GM12878 (cell line): ENCODE measurements at regions not wholly inside any gene's neighbourhood (a gene's known extent, or its start where the extent isn't known, plus 50 kb on each side); places are given as distances from the start of the nearest gene placed in this dataset.

Experiments used
- ATAC-seq: fragments of 200-7000 bp; cut with Tn5 transposase; 3 replicates; pipeline ENCODE4 v1.9.1; 2020; ENCODE audit warnings: mild to moderate bottlenecking, moderate library complexity
- BruUV-seq: library from RNA; stranded (reverse); fragments of 400-500 nt; replicated peaks from 2 replicates; lab custom pipeline; 2021; lab: Mats Ljungman, UMichigan
- CTCF ChIA-PET: fragments of 300-600 bp; sonication (Branson Sonifier 250); formaldehyde crosslinking; extraction: SDS; loops from one replicate; lab custom pipeline; 2021; ENCODE audit warnings: inconsistent platforms; lab: Yijun Ruan, JAX
- POLR2A ChIA-PET: fragments of 350-600 bp; formaldehyde crosslinking; extraction: SDS; loops from one replicate; lab custom pipeline; 2021; ENCODE audit warnings: inconsistent platforms; lab: Charles Lee
- RAD21 ChIA-PET: fragments of 300-600 bp; sonication (Branson Sonifier 250); formaldehyde crosslinking; loops from one replicate; lab custom pipeline; 2023; ENCODE audit warnings: antibody characterized with exemption; ENCODE audit not compliant: unreplicated experiment; lab: Charles Lee
- SMC1A ChIA-PET: fragments of 300-600 bp; sonication (Branson Sonifier 250); formaldehyde crosslinking; loops from one replicate; lab custom pipeline; 2023; ENCODE audit not compliant: unreplicated experiment, uncharacterized antibody; lab: Charles Lee
- DNase-seq: peaks from one replicate; pipeline ENCODE4 v3.0.0-alpha.2; 2011; ENCODE audit warnings: low read depth, low spot score
- FAIRE-seq: peaks from 3 replicates; lab custom pipeline; 2011; peaks lifted over from hg19 to GRCh38; lab: Jason Lieb, UNC
- H2AFZ ChIP-seq: 2 replicates; pipeline ENCODE4 v1.6.0; 2011; ENCODE audit warnings: low read depth, low read length, control low read depth; ENCODE audit not compliant: control insufficient read depth
- H3K27ac ChIP-seq: 2 replicates; pipeline ENCODE4 v1.5.1; 2011; ENCODE audit warnings: control low read depth; ENCODE audit not compliant: control insufficient read depth, insufficient read depth
- H3K27me3 ChIP-seq, 2 experiments: replicated peaks in 1 of 2; 2 replicates each; pipeline versions ENCODE4 v1.6.0 to v1.6.1; 2011; ENCODE audit warnings: low read length in 1 of 2; ENCODE audit not compliant: control insufficient read depth in 2 of 2, insufficient read depth in 2 of 2
- H3K36me3 ChIP-seq, 2 experiments: 2 replicates each; pipeline ENCODE4 v1.5.1; 2011; ENCODE audit warnings: low read length in 1 of 2; ENCODE audit not compliant: control insufficient read depth in 2 of 2, insufficient read depth in 2 of 2
- H3K4me1 ChIP-seq: 2 replicates; pipeline ENCODE4 v1.6.1; 2011; ENCODE audit warnings: mild to moderate bottlenecking, low read length, moderate library complexity, mixed read lengths; ENCODE audit not compliant: control insufficient read depth, insufficient read depth
- H3K4me2 ChIP-seq: 2 replicates; pipeline ENCODE4 v1.6.0; 2011; ENCODE audit warnings: control low read depth; ENCODE audit not compliant: control insufficient read depth, insufficient read depth
- H3K4me3 ChIP-seq: fragments of 200-600 bp; sonication (generic); 2 replicates; pipeline ENCODE4 v1.5.1; 2016
- H3K79me2 ChIP-seq: 2 replicates; pipeline ENCODE4 v1.6.0; 2011; ENCODE audit warnings: low read length; ENCODE audit not compliant: control insufficient read depth, insufficient read depth
- H3K9ac ChIP-seq: 2 replicates; pipeline ENCODE4 v1.8.0; 2011; ENCODE audit warnings: low read length, control low read depth, mixed read lengths; ENCODE audit not compliant: control insufficient read depth, insufficient read depth
- H3K9me3 ChIP-seq: replicated peaks from 3 replicates; pipeline ENCODE4 v1.5.1; 2011; ENCODE audit warnings: mild to moderate bottlenecking, low read length; ENCODE audit not compliant: control insufficient read depth, insufficient read depth
- H4K20me1 ChIP-seq: 2 replicates; pipeline ENCODE4 v1.6.0; 2011; ENCODE audit not compliant: control insufficient read depth, insufficient read depth
- CEBPB ChIP-seq, 2 experiments: fragments of 150-350 bp in 1 of 2; IDR thresholded peaks; 2 replicates each; pipeline ENCODE4 v1.6.1; 2012 to 2014; ENCODE audit warnings: low read depth in 2 of 2, low read length in 2 of 2, borderline replicate concordance in 1 of 2, inconsistent platforms in 1 of 2
- EED ChIP-seq: sonication (generic); IDR thresholded peaks from 2 replicates; pipeline ENCODE4 v1.6.1; 2016; ENCODE audit warnings: antibody characterized with exemption, low read depth
- FOXK2 ChIP-seq: fragments of 450-650 bp; IDR thresholded peaks from 2 replicates; pipeline ENCODE4 v1.6.1; 2017; ENCODE audit warnings: mild to moderate bottlenecking, moderate library complexity
- JUNB ChIP-seq: IDR thresholded peaks from 2 replicates; pipeline ENCODE4 v1.6.1; 2016; ENCODE audit warnings: antibody characterized with exemption, mild to moderate bottlenecking
- KLF5 ChIP-seq: fragments of 450-650 bp; IDR thresholded peaks from 2 replicates; pipeline ENCODE4 v1.6.1; 2014; ENCODE audit warnings: mild to moderate bottlenecking; ENCODE audit not compliant: partially characterized antibody
- MTA3 ChIP-seq: IDR thresholded peaks from 2 replicates; pipeline ENCODE4 v1.6.1; 2012; ENCODE audit warnings: low read length, inconsistent platforms, borderline replicate concordance
- RFX5 ChIP-seq: IDR thresholded peaks from 2 replicates; pipeline ENCODE4 v1.6.1; 2011; ENCODE audit warnings: low read depth, low read length, improper control_type of control experiment
- WGBS: methylation state at CpG from one replicate; pipeline ENCODE4 v1.1.6; 2016; ENCODE audit warnings: low lambda C conversion rate; ENCODE audit not compliant: insufficient replicate concordance, insufficient coverage; ENCODE audit errors: missing lambda C conversion rate; 5-methylcytosine and 5-hydroxymethylcytosine counted together
- in situ Hi-C: fragments of 300-500 bp; cut with MboI; formaldehyde crosslinking; loops from 9 replicates; pipeline ENCODE4 v1.14.3; 2018; ENCODE audit warnings: mixed read lengths
- intact Hi-C: fragments of 100-400 bp; cut with micrococcal nuclease; formaldehyde crosslinking; loops from one replicate; pipeline ENCODE4 v1.14.2; 2022; ENCODE audit not compliant: unreplicated experiment
- TF ChIP-seq, protein P1 (sequence below): fragments of 450-650 bp; IDR thresholded peaks from 2 replicates; pipeline ENCODE4 v1.6.1; 2017; ENCODE audit warnings: borderline replicate concordance

DNA sequence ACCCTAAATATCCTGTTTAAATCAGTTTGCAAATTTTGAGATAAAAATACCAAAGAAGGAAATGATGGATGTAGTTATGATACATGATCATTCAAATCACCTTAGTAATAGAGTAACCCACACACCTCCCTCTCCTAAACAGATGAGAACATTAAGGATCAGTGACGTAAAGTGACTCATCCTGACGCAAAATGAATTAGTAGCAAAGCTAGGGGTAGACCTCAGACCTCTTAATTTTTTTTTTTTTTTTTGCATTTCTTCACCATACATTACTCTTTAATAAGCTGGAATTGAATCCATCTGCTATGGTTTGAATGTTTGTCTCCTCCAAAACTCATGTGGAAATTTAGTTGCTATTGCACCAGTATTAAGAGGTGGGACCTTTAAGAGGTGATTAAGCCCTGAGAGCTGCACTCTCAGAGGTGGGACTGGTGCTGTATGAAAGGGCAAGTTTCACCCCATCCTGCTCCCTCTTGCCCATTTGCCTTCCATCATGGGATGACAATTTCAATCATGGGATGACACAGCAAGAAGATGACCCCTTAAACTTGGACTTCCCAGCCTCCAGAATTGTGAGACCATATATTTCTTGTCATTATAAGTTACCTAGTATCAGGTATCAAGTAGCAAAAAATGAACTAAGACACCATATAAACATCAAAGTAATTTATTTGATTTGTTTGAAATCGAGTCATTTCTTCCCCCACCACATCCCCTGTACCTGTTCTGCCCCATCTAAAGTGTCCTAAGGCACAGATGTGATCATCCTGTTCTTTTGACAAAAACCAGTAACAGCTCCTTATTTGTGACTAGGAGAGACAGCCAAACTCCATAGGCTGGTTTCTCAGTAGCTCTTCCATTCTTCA, 114.6 kb upstream of the DUSP10 start:
- Histone ChIP-seq H3K4me2 (no peak overlapping the region), H3K27ac (no peak overlapping the region), H3K4me1 (no peaks in the 10 kb centered on the region), H2AFZ (no peak overlapping the region), H3K27me3 (no peaks in the 10 kb centered on the region), H3K36me3 (no peaks in the 10 kb centered on the region), H3K9ac (no peak overlapping the region), H3K4me3 (no peak overlapping the region), H3K79me2 (no peaks in the 10 kb centered on the region), H4K20me1 (no peaks in the 10 kb centered on the region), H3K9me3 (no peaks in the 10 kb centered on the region; the same call in 2 of the 3 replicates)
- intact Hi-C loops (no loop called here), in situ Hi-C loops (no loop called here)
- DNase-seq (no peak), ATAC-seq (no peak), FAIRE-seq (no peak)
- TF ChIP-seq, protein P1, sequence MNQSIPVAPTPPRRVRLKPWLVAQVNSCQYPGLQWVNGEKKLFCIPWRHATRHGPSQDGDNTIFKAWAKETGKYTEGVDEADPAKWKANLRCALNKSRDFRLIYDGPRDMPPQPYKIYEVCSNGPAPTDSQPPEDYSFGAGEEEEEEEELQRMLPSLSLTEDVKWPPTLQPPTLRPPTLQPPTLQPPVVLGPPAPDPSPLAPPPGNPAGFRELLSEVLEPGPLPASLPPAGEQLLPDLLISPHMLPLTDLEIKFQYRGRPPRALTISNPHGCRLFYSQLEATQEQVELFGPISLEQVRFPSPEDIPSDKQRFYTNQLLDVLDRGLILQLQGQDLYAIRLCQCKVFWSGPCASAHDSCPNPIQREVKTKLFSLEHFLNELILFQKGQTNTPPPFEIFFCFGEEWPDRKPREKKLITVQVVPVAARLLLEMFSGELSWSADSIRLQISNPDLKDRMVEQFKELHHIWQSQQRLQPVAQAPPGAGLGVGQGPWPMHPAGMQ: no peak
- ChIA-PET RAD21 (interaction anchor here (1.0 kb wide), 1 partner anchor 113 kb away, joined by 3 read pairs; no protein-coding TSS in a partner anchor), POLR2A (interaction anchor here (0.6 kb wide), 1 partner anchor 81 kb away, joined by 4 read pairs; no protein-coding TSS in a partner anchor), SMC1A (interaction anchor here (1.1 to 1.4 kb wide), 2 partner anchors 22 to 113 kb away, joined by 3 to 5 read pairs; no protein-coding TSS in a partner anchor), CTCF (interaction anchor here (0.9 to 1.5 kb wide), 4 partner anchors 11 to 313 kb away, joined by 3 to 4 read pairs (median 4); no protein-coding TSS in a partner anchor)
- no TSS peak for BruUV-seq
- WGBS: 100% methylated on average over 3 of the region's 3 CpGs

DNA sequence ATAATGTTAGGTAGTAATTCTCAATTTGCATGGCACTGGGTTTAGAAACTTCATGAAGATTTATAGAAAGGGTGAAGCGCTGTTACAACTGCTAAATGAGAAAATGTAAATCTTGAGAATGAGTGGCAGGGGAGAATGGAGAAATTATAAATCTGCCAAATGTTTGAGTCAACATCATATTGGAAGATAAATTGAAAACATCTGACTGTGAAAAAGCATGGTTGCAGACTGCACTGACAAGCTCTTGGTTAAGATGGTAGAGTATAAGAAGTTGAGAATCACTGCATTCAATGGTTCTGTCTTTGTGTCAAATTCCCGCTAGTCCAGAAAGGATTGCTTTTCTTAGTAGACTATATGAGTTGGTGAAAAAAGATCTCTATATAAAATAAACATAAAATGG, 113.3 kb upstream of the DUSP10 start:
- Histone ChIP-seq H3K36me3 (no peaks in the 10 kb centered on the region), H3K9ac (no peak overlapping the region), H3K4me2 (no peak overlapping the region), H4K20me1 (no peaks in the 10 kb centered on the region), H3K27me3 (no peaks in the 10 kb centered on the region), H3K4me1 (no peaks in the 10 kb centered on the region), H3K4me3 (no peak overlapping the region), H3K79me2 (no peaks in the 10 kb centered on the region), H2AFZ (no peak overlapping the region), H3K9me3 (no peaks in the 10 kb centered on the region; the same call in 2 of the 3 replicates), H3K27ac (no peak overlapping the region)
- RAD21 ChIA-PET: no interaction called here
- intact Hi-C loops (no loop called here), in situ Hi-C loops (no loop called here)
- SMC1A ChIA-PET: no interaction called here
- BruUV-seq: no TSS peak
- POLR2A ChIA-PET: no interaction called here
- DNase-seq: no peak
- FAIRE-seq: no peak
- TF ChIP-seq KLF5: no peak
- no peak for TF ChIP-seq RFX5
- no peak for TF ChIP-seq EED
- no peak for TF ChIP-seq CEBPB (IDR thresholded peaks at IDR 0.05; ENCODE audit: borderline replicate concordance in 1 of 2, low read depth in 2 of 2, low read length in 2 of 2)
- TF ChIP-seq MTA3: no peak
- TF ChIP-seq FOXK2: no peak
- no peak for TF ChIP-seq JUNB
- CTCF ChIA-PET: no interaction called here
- WGBS: 62% methylated on average over 2 of the region's 2 CpGs
- no peak for ATAC-seq
